HK-2 (cell line): ENCODE measurements at regions not wholly inside any gene's neighbourhood (a gene's known extent, or its start where the extent isn't known, plus 50 kb on each side); places are given as distances from the start of the nearest gene placed in this dataset.
A peak's percentile ranks its signal among the peaks of the same experiment; 100 is the strongest.

Experiments
- DNase-seq: peaks from one replicate; pipeline ENCODE4 v3.0.0-alpha.2; 2018; ENCODE audit not compliant: unreplicated experiment

DNA sequence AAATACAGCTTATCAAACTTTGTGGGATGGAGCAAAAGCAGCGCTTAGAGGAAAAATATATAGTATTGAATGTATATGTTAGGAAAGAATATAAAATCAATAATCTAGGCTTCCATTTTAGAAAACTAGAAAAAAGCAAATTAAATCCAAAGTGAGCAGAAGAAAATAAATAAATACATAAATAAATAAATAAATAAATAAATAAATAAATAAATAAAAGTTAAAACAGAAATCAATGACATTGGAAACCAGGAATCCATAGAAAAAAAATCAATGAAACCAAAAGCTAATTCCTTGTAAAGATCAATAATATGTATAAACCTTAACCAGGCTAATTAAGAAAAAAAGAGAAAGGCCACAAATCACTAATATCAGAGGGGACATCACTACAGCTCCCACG lies 141.8 kb upstream of the C1QTNF7 start:
- no peak for DNase-seq

DNA sequence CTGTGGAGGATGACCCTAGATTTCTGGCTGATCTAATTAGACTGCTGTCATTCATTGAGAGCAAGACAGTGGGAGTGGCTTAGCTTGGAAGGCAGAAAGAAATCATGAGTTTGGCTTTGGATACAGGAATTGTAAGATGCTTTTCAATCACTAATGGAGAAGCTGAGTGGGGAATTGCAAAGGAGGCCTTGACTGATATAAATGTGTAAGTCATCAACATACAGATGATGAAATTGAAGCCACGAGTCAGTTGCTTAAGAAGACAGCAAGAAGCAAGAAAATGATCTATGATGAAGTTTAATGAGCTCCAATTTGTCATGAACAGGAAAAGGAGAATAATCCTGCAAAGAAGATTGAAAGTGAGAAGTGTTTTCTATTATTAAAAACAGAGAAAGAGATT lies 136.7 kb upstream of the C1QTNF7 start:
- DNase-seq, result no peak

DNA sequence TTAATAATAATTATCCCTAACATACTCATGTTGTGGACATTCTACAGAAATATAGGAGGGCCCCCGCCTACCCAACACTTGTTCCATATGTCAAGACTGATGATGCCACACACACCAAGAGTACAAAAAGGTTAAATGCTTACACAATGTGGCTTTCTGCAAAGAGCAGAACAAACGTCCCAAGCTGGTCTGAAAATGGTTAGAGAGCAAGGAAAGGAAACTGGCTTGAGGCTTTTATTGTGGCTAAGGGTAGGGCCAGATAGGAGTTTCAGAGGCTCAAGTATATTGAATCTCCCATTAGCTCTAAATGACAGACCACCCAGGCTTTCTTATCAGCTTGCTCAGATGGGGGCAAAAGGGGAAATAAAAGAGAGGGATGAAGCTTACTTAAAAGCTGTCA lies 134.1 kb upstream of the C1QTNF7 start:
- DNase-seq, result no peak

GRCh38 chr4:15294202-15294601 lies 133.6 kb upstream of the C1QTNF7 start:
- no peak for DNase-seq

DNA sequence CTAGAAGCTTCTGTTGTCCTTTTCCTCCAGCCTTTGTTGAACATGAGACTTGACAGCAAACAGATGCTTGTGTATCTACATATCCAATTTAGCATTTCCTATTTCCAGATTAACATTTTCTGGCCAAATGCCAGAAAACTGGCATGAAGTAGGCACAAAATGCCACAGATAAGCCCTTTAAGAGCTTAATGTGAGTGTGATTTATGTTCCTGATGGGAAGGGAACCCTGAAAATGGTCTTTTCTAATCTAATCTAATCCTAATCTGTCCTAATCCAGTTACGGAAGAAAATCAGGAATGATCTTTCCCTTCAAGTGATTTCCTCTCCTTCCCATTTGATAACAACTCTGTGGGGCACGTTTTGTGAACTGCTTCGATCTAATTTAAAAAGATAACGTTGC lies 133.0 kb upstream of the C1QTNF7 start:
- no peak for DNase-seq

GRCh38 chr4:15295421-15296162 lies 132.2 kb upstream of the C1QTNF7 start:
- DNase-seq, result no peak

DNA sequence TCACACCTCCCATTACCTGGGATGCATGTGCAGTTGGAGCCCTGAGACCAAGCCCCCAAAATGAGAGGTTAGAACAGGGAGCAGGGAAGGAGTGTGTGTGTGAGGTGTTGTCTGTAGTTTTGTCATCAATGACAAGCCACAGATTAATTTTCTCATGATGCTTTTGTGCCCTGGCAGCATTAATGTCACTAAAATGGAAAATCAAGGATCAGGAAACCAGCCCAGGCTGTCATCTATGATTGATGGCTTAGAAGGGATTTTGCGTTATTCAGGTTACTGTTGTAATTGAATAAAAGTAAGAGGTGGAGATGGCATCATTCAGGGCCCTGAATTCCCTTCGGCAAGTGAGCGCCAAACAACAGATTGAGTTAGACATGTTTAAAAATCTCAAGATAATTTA lies 130.5 kb upstream of the C1QTNF7 start:
- DNase-seq, result no peak

DNA sequence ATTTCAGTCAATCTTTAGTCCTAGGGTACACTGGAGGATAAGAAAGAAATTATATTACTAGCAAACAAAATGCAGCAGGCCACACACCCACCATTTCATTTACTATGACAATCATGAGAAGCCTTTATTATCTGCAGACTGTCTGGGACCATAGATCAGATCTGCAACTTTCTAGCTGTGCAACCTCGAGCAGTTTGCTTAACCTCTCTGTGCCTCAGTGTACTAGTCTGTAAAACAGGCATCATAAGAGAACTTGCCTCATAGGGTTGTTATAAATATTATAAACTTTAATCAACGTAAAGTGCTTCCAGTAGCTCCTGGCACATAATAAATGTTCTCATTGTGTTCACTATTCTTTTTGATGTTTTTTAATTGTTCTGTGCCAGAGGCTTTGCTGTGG lies 128.2 kb upstream of the C1QTNF7 start:
- no peak for DNase-seq

DNA sequence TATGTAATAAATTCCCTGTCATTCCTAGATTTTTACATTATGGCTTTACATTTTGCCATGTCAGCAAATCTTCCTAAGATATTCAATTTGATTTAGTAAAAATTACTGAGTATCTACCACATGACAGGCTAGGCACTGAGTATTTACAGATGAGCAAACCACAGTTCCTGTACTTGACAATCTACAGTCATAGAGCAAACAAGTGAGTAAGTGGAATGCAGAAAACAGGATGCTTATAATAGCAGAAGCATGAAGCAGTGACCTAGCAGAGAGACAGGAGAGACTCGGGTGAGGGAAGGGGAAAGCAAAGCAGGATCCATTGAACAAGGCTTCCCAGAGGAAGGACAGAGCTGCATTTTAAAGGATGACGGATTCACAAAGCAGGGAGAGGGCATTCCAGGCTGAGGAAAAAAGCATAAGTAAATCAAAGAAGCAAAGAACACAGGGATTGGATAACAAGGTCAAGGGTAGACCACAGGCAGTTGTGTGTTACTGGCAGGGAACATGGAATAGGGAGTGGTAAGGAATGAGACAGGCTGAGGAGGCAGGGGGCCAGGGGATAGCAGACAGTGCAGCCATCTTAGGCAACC lies 124.7 kb upstream of the C1QTNF7 start:
- DNase-seq, result peak; percentile 4

- no peak for DNase-seq
These were observed 112.9 kb upstream of the C1QTNF7 start for GRCh38 chr4:15314974-15315373.

DNA sequence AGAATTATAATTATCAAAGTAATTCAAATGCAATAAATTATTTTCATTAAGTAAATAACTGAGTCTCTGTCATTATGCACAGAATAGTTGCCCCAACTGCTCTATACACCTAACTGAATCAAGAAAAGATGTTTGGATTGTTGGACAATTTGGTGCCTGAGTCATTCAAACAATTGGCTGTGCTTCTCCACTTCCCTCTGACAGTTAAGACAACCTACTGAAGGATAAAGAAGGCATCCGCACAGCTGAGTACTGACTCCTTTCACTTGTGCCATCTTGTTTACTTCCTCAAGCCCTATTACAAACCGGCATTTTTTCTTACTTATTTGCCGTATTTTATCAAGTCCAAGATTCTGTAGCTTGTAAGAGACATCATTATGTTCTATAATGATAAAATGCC lies 110.6 kb upstream of the C1QTNF7 start:
- DNase-seq, result no peak

- DNase-seq, result no peak
These were observed 109.0 kb upstream of the C1QTNF7 start for GRCh38 chr4:15318621-15319348.

GRCh38 chr4:15320121-15320678 lies 107.6 kb upstream of the C1QTNF7 start:
- DNase-seq, result no peak

- no peak for DNase-seq
These were observed 105.8 kb upstream of the C1QTNF7 start for GRCh38 chr4:15322006-15322405.

DNA sequence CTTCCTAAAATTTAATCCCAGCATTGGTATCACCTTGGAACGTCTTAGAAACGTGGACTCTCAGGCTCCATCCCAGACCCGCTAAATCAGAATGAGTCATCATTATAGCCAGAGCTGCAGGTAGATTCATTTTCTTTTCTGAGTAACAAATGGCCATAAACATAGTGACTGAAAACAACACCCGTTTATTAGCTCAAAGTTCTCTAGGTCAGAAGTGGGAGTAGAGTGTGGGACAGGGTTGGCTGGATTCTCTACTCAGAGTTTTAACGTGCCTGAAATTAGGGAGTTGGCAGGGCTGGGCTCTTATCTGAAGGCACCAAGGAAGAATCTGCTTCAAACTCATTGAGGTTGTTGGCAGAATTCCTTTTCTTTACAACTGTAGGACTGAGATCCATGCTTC lies 101.8 kb upstream of the C1QTNF7 start:
- DNase-seq, result no peak

DNA sequence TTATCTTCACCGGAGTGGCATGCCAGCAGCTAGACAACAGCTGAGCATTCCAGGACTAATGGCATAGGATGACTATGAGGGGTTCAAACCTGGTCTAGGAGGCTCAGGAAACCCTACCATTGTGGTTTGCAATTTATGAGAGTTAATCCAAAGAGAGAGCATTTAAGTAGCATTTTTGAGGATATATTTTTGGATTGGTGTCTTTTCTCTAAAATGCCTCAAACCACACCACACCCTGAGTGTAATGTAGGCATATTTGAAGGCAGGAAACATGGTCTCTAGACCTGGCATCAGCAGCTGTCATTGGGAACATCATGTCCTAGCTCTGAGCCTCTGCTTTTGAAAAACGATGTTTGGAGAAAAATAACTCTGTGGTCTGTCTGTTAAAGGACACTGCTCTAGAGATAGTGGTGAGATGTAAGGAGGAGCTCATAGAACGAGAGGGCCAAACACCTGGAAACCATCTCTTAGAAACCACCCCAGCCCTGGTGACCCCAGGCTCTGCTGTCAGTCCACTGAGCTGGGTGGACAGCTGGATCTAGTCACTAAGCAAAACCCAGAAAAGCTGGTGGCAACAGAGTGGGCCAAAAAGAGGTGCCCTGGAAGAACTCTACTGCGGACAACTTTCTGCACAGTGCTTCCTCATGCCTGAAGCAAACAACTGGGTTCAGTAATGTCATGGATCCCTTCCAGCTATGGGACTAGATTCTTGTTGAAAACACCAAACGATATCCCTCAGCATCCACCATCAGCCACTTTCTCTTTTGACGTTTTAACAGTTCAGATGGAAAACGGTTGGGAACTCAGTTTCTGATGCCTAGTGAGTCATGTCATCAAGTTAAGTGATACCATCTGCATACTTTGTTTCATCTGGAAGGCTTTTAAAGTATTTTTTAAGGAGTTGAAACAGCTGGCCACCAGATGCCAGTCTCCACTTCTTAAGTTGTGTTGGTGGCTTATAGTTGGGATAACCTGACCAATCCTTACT lies 100.2 kb upstream of the C1QTNF7 start:
- DNase-seq, result no peak

GRCh38 chr4:15331930-15332329 lies 95.9 kb upstream of the C1QTNF7 start:
- no peak for DNase-seq

DNA sequence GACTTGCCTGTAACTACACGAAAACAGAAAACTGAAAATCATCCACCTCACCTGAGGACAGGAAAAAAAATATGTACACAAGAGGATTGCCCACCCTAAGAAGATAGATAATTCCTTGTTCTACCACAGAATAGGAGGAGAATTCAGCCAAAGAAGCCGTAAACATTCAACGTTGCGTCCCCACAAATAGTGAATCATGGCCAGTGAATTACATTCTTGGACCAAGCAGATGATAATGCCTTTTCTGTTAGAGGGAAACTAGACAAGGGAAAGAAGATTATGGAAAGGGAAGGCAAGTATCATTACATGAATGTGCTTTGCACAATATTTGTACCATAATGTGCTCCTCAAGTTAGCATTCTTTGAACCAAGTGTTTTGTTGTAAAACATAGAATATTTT lies 95.5 kb upstream of the C1QTNF7 start:
- no peak for DNase-seq

DNA sequence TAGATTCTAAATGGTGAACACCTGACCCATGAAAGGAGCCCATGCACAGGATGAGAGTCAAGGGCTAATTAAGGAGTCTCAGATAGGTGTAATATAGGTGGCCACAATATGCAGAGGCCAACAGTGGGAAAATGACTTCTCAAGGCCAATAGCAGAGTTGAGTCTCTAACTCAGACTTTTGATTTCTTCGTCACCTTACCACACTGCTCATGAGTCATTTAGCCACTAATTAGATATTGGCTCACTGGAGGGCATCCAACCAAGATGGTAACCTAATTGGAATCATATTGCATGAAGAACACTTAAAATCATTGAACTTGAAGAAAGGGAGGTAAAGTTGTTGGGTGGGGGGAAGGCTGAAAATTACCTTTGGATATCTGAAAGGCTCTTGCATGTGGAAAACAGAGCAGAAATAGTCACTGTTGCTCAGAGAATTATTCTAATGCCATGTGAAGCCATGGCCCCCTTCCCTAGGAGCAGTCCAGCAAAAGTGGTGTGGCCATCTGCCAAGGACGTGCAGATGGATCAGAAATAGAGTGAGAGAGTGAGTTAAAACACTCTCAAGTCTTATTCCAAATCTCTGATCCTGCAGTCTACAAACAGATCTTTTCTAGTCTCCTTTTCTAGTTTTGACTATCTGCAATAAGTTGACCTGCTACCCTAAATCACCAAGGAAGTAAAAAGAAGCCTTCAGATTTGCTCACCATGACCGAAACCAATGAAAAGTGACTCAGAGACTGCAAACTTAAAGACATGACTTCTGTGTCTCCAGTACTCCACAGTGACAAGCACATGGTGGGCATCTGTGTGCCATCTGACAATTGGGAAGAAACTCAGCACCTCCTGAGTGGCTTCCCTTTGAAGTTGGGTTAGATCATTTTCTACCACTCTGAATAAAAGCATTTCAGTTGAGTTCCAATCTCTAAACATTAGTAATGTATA lies 93.9 kb upstream of the C1QTNF7 start:
- no peak for DNase-seq

DNA sequence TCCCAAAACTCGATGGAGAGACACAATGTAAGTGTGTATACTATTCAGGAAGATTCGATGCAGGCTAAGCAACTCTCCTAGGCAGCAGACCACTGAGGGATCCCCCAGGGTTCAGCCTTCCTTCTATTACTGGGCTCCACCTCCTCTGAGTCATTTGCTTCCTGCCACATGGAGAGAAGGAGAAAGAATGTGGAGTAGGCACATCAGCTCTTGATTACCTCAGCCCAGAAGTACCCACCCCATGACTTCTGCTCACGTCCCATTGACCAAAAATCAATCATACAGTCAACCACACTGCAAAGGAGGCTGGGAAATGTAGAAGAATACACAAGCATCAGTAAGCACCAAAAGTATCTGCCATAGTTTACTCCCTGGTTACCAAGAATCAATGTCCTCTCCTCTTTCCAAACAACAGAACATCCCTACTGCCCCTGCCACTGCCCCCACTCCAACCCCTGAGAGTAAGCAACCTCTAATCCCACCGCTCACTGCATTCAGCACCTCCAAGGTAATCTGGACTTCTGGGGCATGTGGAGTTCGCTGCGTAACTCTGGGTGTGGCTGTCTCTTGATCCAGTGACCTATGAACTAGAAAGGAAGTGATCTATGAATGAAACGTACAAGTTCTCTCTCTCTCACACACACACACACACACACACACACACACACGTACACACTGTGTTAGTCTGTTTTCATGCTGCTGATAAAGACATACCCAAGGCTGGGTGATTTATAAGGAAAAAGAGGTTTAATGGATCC lies 91.2 kb upstream of the C1QTNF7 start:
- peak; percentile 53 for DNase-seq
